ENCODE measurements at regions not wholly inside any gene's neighbourhood (a gene's known extent, or its start where the extent isn't known, plus 50 kb on each side); places are given as distances from the start of the nearest gene placed in this dataset.

DNA sequence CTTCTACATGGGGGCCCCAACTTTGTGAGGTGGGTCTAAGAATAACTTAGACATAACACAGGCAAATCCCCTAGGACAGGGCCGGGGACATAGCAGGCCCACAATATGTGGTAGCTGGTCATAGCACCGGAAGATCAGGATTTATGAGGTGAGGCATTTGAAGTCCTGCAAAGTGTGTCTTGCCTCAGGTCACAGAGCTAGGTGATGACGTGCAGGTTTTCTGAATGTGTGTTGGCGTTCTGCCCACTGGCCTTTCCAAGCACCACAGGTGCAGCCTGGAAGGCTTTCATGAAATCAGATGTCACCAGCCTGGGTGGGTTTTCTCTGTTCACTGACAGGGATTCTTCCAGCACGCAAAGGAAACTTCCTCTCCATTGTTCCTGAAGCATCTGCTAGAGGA is 119.1 kb downstream of the LRATD1 start:
- TF ChIP-seq CTCF (IDR thresholded peaks at IDR 0.05; ENCODE audit: insufficient read depth, low read depth, low read length) (no peak), EZH2 (IDR thresholded peaks at IDR 0.05; ENCODE audit: insufficient read depth, low read length) (no peak)
